Skin of body (tissue), 1 donor: ENCODE measurements at regions not wholly inside any gene's neighbourhood (a gene's known extent, or its start where the extent isn't known, plus 50 kb on each side); places are given as distances from the start of the nearest gene placed in this dataset.
A peak's percentile ranks its signal among the peaks of the same experiment; 100 is the strongest.
"Not testable (repeated sequence)": the region's sequence is repeated elsewhere in the genome, so short reads cannot be mapped to it uniquely, and the experiment has no call there.

Experiments used
- DNase-seq: peaks from one replicate; lab custom pipeline; 2025; lab: John Stamatoyannopoulos, UW

DNA sequence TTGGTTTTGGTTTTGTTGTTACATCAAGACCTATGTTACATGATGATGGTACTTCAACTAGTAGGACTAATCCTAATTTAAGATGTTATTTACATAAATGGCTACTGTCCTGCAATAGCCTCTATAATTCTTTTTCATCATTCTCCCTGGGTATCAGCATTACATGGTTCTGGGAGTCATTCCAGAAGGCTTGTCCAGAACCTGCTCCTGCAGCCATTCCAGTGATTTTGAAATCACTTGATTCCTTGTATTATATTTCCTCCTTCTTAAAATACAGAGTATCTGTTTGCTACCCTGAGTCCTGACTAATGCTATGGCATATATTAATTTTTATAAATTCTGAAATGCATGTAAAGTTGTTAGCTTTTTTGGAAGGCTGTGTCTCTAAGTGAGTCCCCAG lies 400.5 kb upstream of the MEIS1 start:
- no peak for DNase-seq

DNA sequence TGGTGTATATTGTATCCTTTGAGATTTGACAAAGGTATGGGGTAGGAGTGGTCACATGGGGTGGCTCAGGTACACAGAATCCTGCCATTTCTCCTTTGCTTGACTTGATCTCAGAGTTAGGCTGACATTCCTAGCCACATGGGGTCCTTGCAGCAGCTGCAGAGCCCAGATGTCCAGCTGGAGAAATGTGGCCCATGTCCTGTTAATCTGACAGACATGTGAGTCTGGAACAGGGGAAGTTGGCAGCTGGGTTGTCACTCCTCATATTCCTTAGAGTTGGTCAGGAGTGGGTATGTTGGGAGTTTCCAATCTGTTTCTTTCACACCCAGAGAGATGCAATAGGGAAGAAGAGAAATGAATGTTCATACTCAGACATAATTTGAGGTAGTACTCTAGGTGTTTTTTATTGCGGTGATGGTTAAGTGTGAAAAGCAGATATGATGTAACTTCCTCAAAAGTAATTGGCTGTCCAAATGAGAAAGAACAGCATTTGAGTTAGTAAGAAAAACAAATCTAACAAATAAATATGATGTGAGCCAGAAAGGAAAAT lies 402.6 kb upstream of the MEIS1 start:
- no peak for DNase-seq

GRCh38 chr2:66031236-66031635 lies 403.7 kb upstream of the MEIS1 start:
- no peak for DNase-seq

- DNase-seq: peak; percentile 3
Measured at GRCh38 chr2:66030553-66030952, 404.4 kb upstream of the MEIS1 start.

DNA sequence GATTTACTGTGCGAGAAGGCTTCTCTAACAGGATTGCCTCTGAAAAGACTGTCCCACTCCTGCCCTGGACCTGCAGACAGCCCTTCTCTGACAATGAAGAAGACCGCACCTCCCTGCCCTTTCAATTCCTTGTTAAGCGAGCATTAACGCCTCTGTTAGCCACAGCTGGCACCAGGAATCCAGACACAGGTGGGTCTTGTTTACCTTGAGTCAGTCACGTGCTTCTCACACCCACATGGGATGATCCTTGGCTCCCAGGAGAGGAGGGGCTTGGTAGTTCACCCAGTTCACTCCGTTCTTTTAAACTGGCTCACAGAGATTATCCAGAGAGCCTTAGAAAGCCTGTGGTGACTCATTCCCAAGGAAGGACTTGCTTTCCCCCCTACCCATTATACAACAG lies 410.5 kb upstream of the MEIS1 start:
- DNase-seq: no peak

- peak; percentile 17 for DNase-seq
Measured at GRCh38 chr2:66021296-66021695, 413.6 kb upstream of the MEIS1 start.

GRCh38 chr2:66017763-66018162 lies 417.2 kb upstream of the MEIS1 start:
- DNase-seq: no peak

DNA sequence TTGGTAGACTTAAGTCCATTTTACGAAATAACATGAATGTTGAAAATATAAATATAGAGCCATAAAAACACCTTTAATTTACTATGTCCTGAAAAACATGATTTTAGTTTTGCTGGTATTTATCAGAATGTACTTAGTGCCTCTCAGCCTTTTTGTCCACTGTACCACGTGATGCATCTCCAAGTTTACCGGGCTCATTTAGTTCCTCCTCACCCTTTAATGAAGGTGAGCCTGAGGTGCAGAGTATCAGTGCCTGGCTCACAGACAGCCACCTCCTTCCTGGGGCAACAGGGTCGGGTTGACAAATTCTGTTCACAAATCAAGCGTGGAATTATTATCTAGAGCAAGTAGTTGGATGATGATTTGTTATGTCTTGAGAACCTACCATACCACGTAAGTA lies 420.5 kb upstream of the MEIS1 start:
- no peak for DNase-seq

DNA sequence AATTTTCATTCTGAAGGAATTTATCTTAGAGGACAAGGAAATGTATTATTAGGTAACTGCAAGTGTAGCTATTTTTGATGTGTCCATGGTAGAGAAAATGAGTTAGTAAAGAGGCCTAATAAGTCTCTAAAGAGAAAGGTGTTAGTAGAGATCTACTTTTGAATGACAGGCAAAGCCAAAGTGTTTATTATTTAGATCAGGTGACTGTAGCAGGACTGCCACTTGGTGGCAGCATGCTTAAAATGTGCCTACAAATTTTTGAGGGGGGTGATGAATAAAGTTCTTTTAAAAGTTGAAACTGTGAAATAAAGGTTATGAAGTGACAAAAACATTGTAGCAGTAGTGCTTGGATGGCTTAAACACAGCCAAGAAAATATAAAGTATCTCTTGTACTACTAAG lies 421.5 kb upstream of the MEIS1 start:
- no peak for DNase-seq

- no peak for DNase-seq
Measured at GRCh38 chr2:66003931-66004330, 431.0 kb upstream of the MEIS1 start.

- DNase-seq: no peak
Measured at GRCh38 chr2:66001538-66001937, 433.4 kb upstream of the MEIS1 start.

DNA sequence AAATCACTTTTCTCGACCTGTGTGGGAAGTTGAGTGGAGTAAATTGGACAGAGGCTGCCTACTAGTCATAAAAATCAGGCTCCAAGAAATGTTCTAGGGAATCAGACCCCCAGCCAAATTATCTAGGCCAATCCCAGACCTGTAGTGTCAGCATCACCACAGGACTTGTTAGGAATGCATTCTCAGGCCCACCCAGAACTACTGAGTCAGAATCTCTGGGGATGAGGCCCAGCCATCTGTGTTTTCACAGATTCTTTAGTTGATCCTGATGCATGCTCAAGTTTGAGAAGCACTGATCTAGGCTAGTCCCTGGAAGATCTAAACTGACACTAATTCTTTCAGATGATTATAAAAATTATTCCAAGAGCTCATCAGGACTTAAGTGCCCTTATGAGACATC lies 434.0 kb upstream of the MEIS1 start:
- DNase-seq: no peak

DNA sequence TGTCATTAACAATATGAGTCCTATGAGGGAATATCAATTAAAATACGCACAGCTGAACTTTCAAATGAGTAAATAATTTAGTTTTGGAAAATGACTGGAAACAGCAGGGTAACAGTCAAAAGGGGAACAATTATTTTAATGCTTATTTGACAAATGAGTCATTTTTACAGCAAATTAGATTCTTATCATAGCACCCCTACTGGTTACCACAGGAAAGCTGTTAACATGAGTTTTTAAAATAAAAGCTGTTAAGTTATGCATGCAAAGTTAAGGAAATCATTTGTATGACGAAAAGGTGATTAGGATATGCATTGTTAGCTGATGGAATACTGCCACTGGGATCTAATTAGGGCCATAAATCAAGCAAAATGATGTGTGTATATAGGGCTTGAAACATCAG lies 435.1 kb upstream of the MEIS1 start:
- DNase-seq: no peak

DNA sequence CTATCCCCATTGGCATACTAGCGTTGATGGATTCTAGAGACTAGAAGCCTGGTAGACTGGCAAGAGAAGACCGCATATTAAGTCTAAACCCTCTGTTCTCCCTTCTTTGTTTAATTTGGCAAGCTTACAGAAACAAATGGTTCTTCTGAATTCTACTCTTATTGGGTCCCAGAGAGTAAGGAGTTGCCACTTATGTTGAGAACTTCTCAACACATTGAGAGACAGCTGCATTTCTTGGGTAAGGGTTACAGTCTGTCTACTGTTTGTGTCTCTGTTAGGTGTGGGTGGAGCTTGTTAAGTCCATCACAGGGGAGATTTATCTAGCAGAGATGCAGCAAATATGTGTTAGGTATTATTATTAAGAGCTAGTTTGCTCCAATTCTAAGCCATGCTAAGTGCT lies 435.8 kb upstream of the MEIS1 start:
- no peak for DNase-seq

- DNase-seq: no peak
Measured at GRCh38 chr2:65997961-65998360, 437.0 kb upstream of the MEIS1 start.

GRCh38 chr2:65992198-65992554 lies 442.7 kb upstream of the MEIS1 start:
- no peak for DNase-seq

DNA sequence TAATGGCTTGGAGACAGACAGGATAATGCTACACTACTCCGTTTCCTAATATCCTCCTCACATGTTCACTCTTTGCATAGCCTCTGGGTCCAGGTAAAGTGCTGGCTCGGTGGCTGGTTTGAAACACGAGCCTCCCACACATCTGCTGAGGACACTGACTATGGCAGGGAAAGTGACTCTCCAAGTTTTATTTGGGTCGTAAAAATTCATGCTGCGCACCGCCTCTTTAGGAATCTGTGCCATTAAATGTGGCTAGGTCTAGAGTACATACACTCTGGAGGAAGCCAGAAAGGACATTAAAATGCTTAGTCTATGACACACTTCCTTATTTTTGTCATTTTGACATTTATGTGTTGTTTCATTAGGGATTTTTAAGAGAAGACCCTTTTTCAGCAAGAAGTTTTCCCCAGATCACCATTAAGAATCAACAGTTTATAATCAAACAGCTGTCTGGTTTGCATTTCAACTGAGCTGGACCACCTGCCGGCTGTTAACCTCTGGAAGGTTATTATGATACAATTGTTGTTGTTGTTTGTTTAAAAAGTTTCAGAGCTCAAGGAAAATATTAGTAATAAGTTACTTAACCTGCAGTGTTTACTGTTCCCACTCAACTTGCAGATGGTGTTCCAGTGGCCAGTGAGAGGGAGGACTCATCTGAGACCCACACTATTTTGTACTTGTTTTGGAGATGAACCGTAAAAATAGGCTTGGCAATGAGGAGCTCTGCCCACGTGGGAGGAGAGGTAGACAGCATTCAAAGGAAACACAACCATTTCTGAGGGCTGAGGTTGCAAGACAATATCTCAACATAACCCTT lies 443.3 kb upstream of the MEIS1 start:
- DNase-seq: peak; percentile 54

GRCh38 chr2:65985986-65986385 lies 448.9 kb upstream of the MEIS1 start:
- no peak for DNase-seq

DNA sequence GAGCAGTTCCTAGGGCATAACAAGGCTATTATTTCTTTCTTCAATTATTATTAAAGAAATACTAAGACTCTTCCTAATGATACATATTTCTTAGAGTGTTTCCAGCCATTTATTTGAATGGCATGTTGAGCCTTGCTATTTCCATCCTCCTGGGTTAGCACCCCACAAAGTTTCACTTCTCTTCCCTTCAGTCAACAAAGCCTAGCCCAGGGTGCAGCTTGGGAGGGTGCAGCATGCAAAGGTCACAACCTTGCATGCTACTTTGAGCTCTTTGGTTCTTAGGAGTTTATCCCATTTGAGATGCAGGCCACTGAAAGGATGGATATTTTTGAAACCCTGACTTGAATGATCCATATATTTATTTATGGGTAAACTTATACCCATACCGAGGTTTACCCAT lies 454.4 kb upstream of the MEIS1 start:
- no peak for DNase-seq

DNA sequence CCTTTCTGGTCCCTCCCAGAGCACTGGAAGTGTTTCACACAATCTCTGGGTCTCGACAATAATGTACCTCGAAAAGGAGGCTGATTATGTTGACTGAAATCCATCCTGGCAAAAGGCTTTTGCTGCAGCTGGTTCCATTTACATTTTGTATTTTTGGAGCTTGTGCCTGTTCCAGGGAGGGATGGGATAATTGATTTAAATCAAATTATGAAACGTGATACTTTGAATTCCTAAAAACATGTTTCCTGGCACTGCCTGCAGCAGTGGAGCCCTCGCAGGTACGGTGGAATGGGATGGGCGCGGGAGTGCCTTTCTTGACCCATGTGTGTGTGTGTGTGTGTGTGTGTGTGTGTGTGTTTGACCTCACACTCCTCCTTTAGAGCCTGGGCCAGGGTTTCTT lies 455.5 kb upstream of the MEIS1 start:
- peak; percentile 8 for DNase-seq

- no peak for DNase-seq
Measured at GRCh38 chr2:65974067-65974723, 460.7 kb upstream of the MEIS1 start.

GRCh38 chr2:65969161-65969560 lies 465.8 kb upstream of the MEIS1 start:
- no peak for DNase-seq

- not testable (repeated sequence) for DNase-seq
Measured at GRCh38 chr2:65963303-65963702, 471.6 kb upstream of the MEIS1 start.
